Trophoblast cell (in vitro differentiated cells and primary cell): ENCODE measurements at regions not wholly inside any gene's neighbourhood (a gene's known extent, or its start where the extent isn't known, plus 50 kb on each side); places are given as distances from the start of the nearest gene placed in this dataset.
"Not testable (repeated sequence)": the region's sequence is repeated elsewhere in the genome, so short reads cannot be mapped to it uniquely, and the experiment has no call there.

ENCODE experiments used
- DNase-seq, 2 donors: peaks; one replicate each; pipeline ENCODE4 v3.0.0-alpha.2; 2016
- H2AFZ ChIP-seq: 2 replicates; pipeline ENCODE4 v1.6.1; 2013; ENCODE audit warnings: low read length, moderate library complexity, mild to moderate bottlenecking; ENCODE audit not compliant: insufficient read depth, poor library complexity
- H2AK5ac ChIP-seq: 2 replicates; pipeline ENCODE4 v1.6.1; 2013; ENCODE audit warnings: mild to moderate bottlenecking, low read length
- H2BK120ac ChIP-seq: 2 replicates; pipeline ENCODE4 v1.6.1; 2013; ENCODE audit warnings: low read length, mild to moderate bottlenecking, moderate library complexity; ENCODE audit not compliant: insufficient read depth, poor library complexity
- H2BK12ac ChIP-seq: 2 replicates; pipeline ENCODE4 v1.6.1; 2013; ENCODE audit warnings: mild to moderate bottlenecking, low read length, moderate library complexity
- H2BK5ac ChIP-seq: 2 replicates; pipeline ENCODE4 v1.6.1; 2013; ENCODE audit warnings: low read length, low read depth, moderate library complexity, mild to moderate bottlenecking; ENCODE audit not compliant: poor library complexity
- H3K14ac ChIP-seq: 2 replicates; pipeline ENCODE4 v1.6.1; 2013; ENCODE audit warnings: mild to moderate bottlenecking, low read length
- H3K18ac ChIP-seq: 2 replicates; pipeline ENCODE4 v1.6.1; 2013; ENCODE audit warnings: mild to moderate bottlenecking, low read length
- H3K23ac ChIP-seq: 2 replicates; pipeline ENCODE4 v1.6.1; 2013; ENCODE audit warnings: low read length
- H3K27ac ChIP-seq: 2 replicates; pipeline ENCODE4 v1.5.1; 2013; ENCODE audit warnings: low read depth, mild to moderate bottlenecking, inconsistent platforms, low read length, moderate library complexity
- H3K27me3 ChIP-seq: 2 replicates; pipeline ENCODE4 v1.6.1; 2013; ENCODE audit warnings: inconsistent platforms, mild to moderate bottlenecking, low read length, moderate library complexity; ENCODE audit not compliant: insufficient read depth
- H3K36me3 ChIP-seq, 2 experiments: 1 replicate in 1 of 2; 2 replicates in 1 of 2; pipeline ENCODE4 v1.6.1; 2013; ENCODE audit warnings: low read length in 2 of 2, mild to moderate bottlenecking in 2 of 2, moderate library complexity in 1 of 2; ENCODE audit not compliant: insufficient read depth in 2 of 2, control insufficient read depth in 1 of 2
- H3K4ac ChIP-seq: 2 replicates; pipeline ENCODE4 v1.6.1; 2013; ENCODE audit warnings: low read depth, mild to moderate bottlenecking, low read length, moderate library complexity
- H3K4me1 ChIP-seq, 2 experiments: 1 replicate in 1 of 2; 2 replicates in 1 of 2; pipeline ENCODE4 v1.6.1; 2013; ENCODE audit warnings: low read length in 2 of 2, mild to moderate bottlenecking in 2 of 2, moderate library complexity in 1 of 2; ENCODE audit not compliant: insufficient read depth in 2 of 2, control insufficient read depth in 1 of 2
- H3K4me2 ChIP-seq: 2 replicates; pipeline ENCODE4 v1.6.1; 2013; ENCODE audit warnings: inconsistent platforms, mild to moderate bottlenecking, low read length, moderate library complexity
- H3K4me3 ChIP-seq: 2 replicates; pipeline ENCODE4 v1.5.1; 2013; ENCODE audit warnings: mild to moderate bottlenecking, low read depth, low read length, inconsistent platforms
- H3K79me1 ChIP-seq: one replicate; pipeline ENCODE4 v1.6.1; 2013; ENCODE audit warnings: low read length
- H3K79me2 ChIP-seq: 2 replicates; pipeline ENCODE4 v1.6.1; 2013; ENCODE audit warnings: low read length, mild to moderate bottlenecking; ENCODE audit not compliant: control insufficient read depth, insufficient read depth, poor library complexity
- H3K9ac ChIP-seq: 2 replicates; pipeline ENCODE4 v1.6.1; 2013; ENCODE audit warnings: mild to moderate bottlenecking, low read length
- H3K9me3 ChIP-seq: 2 replicates; pipeline ENCODE4 v1.6.1; 2013; ENCODE audit warnings: low read depth, mild to moderate bottlenecking, control low read depth, inconsistent platforms, low read length; ENCODE audit not compliant: insufficient read depth
- H4K12ac ChIP-seq: 2 replicates; pipeline ENCODE4 v1.6.1; 2013; ENCODE audit warnings: low read depth, mild to moderate bottlenecking, low read length, moderate library complexity
- H4K8ac ChIP-seq: 2 replicates; pipeline ENCODE4 v1.6.1; 2013; ENCODE audit warnings: low read depth, mild to moderate bottlenecking, low read length, moderate library complexity
- H4K91ac ChIP-seq: one replicate; pipeline ENCODE4 v1.6.1; 2013; ENCODE audit warnings: low read depth, mild to moderate bottlenecking, low read length, moderate library complexity
- WGBS: extraction: QIAGEN DNeasy Blood & Tissue Kit; methylation state at CpG from one replicate; pipeline ENCODE4 v1.1.7; 2013; ENCODE audit warnings: missing lambda C conversion rate; ENCODE audit not compliant: insufficient read length, insufficient coverage; ENCODE audit errors: extremely low coverage; 5-methylcytosine and 5-hydroxymethylcytosine counted together

- not testable (repeated sequence) for H3K4me2 ChIP-seq, H4K91ac ChIP-seq, DNase-seq, H3K4me3 ChIP-seq, H2BK5ac ChIP-seq, H3K36me3 ChIP-seq, H2BK12ac ChIP-seq, H3K79me1 ChIP-seq, H3K18ac ChIP-seq, H3K9me3 ChIP-seq, H2BK120ac ChIP-seq, H4K8ac ChIP-seq, H3K27ac ChIP-seq, H2AFZ ChIP-seq, H3K4me1 ChIP-seq, H2AK5ac ChIP-seq, H3K14ac ChIP-seq, H3K27me3 ChIP-seq, H3K79me2 ChIP-seq, H3K9ac ChIP-seq, H3K23ac ChIP-seq, H4K12ac ChIP-seq, H3K4ac ChIP-seq
- no CpG with 5 or more reads among the region's 1 CpG for WGBS
Measured at GRCh38 chr2:144636860-144637259, 116.9 kb upstream of the ZEB2 start.

GRCh38 chr2:144632809-144633208, 112.9 kb upstream of the ZEB2 start:
- H3K4me3 ChIP-seq: no peak overlapping the region
- H4K12ac ChIP-seq: no peak overlapping the region
- H4K91ac ChIP-seq: no peak overlapping the region
- H2AFZ ChIP-seq: no peak overlapping the region
- DNase-seq: no peak
- H3K23ac ChIP-seq: no peak overlapping the region
- H3K4ac ChIP-seq: no peak overlapping the region
- H2BK12ac ChIP-seq: no peak overlapping the region
- H3K9ac ChIP-seq: no peak overlapping the region
- H3K36me3 ChIP-seq: no peaks in the 10 kb centered on the region
- no peak overlapping the region for H3K14ac ChIP-seq
- H3K4me1 ChIP-seq: no peaks in the 10 kb centered on the region
- H3K4me2 ChIP-seq: no peak overlapping the region
- no peak overlapping the region for H2AK5ac ChIP-seq
- H3K18ac ChIP-seq: no peak overlapping the region
- H2BK5ac ChIP-seq: no peak overlapping the region
- H4K8ac ChIP-seq: no peak overlapping the region
- H3K79me2 ChIP-seq: no peaks in the 10 kb centered on the region
- no peak overlapping the region for H3K27ac ChIP-seq
- no peak overlapping the region for H2BK120ac ChIP-seq
- no peaks in the 10 kb centered on the region for H3K9me3 ChIP-seq
- no peaks in the 10 kb centered on the region for H3K27me3 ChIP-seq
- H3K79me1 ChIP-seq: no peaks in the 10 kb centered on the region
- no CpG with 5 or more reads among the region's 2 CpGs for WGBS

- no CpG with 5 or more reads among the region's 1 CpG for WGBS
- H2AFZ ChIP-seq: no peak overlapping the region
- H3K36me3 ChIP-seq: no peaks in the 10 kb centered on the region
- H4K8ac ChIP-seq: no peak overlapping the region
- DNase-seq: no peak
- no peaks in the 10 kb centered on the region for H3K79me2 ChIP-seq
- no peak overlapping the region for H4K91ac ChIP-seq
- no peak overlapping the region for H3K18ac ChIP-seq
- H3K79me1 ChIP-seq: no peaks in the 10 kb centered on the region
- no peak overlapping the region for H3K4ac ChIP-seq
- H3K9ac ChIP-seq: no peak overlapping the region
- no peak overlapping the region for H4K12ac ChIP-seq
- H3K23ac ChIP-seq: no peak overlapping the region
- no peak overlapping the region for H3K27ac ChIP-seq
- H3K4me1 ChIP-seq: no peaks in the 10 kb centered on the region
- H3K27me3 ChIP-seq: no peaks in the 10 kb centered on the region
- no peak overlapping the region for H2BK12ac ChIP-seq
- no peak overlapping the region for H2AK5ac ChIP-seq
- H3K4me3 ChIP-seq: no peak overlapping the region
- H3K9me3 ChIP-seq: no peaks in the 10 kb centered on the region
- H2BK5ac ChIP-seq: no peak overlapping the region
- no peak overlapping the region for H3K4me2 ChIP-seq
- no peak overlapping the region for H3K14ac ChIP-seq
- H2BK120ac ChIP-seq: no peak overlapping the region
Measured at GRCh38 chr2:144631636-144632035, 111.7 kb upstream of the ZEB2 start.

GRCh38 chr2:144630459-144631215, 110.7 kb upstream of the ZEB2 start:
- Histone ChIP-seq H4K12ac (no peak overlapping the region), H2BK5ac (no peak overlapping the region), H3K18ac (no peak overlapping the region), H3K23ac (no peak overlapping the region), H3K4me3 (no peak overlapping the region), H3K27me3 (no peaks in the 10 kb centered on the region), H3K79me1 (no peaks in the 10 kb centered on the region), H2BK12ac (no peak overlapping the region), H3K4ac (no peak overlapping the region), H3K14ac (no peak overlapping the region), H4K91ac (no peak overlapping the region), H2BK120ac (no peak overlapping the region), H3K4me2 (no peak overlapping the region), H2AK5ac (no peak overlapping the region), H3K9me3 (no peaks in the 10 kb centered on the region), H3K27ac (no peak overlapping the region), H3K9ac (no peak overlapping the region), H3K4me1 (no peaks in the 10 kb centered on the region), H4K8ac (no peak overlapping the region), H3K36me3 (no peaks in the 10 kb centered on the region), H2AFZ (no peak overlapping the region), H3K79me2 (no peaks in the 10 kb centered on the region)
- no peak for DNase-seq
- WGBS: no CpG with 5 or more reads among the region's 2 CpGs
